Posterior cingulate gyrus (tissue), 11 donors: ENCODE measurements at regions not wholly inside any gene's neighbourhood (a gene's known extent, or its start where the extent isn't known, plus 50 kb on each side); places are given as distances from the start of the nearest gene placed in this dataset.

Experiments
- DNase-seq, 10 donors: peaks; one replicate each; pipeline versions ENCODE4 v3.0.0 to v3.0.0-alpha.2; 2020 to 2021; ENCODE audit warnings: mixed read lengths in 3 of 10
- intact Hi-C: fragments of 100-400 bp; cut with DNase I; formaldehyde crosslinking; loops from one replicate; pipeline ENCODE4 v1.15.1; 2023

DNA sequence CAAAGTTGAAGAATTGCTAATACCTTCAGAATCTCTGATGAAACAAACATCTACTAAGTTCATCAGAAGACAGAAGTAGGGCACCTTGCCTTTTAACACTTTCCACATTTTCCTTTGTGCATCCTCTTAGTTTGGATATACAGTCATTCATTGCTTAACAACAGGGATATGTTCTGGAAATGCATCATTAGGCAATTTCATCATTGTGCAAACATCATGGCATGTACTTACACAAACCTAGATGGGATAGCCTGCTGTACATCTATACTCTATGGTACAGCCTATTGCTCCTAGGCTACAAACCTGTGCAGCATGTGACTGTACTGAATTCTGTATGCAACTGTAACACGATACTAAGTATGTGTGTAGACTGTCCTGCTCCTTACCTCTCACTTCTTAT lies 169.8 kb downstream of the SUCLA2 start:
- intact Hi-C loops = no loop called here
- DNase-seq = no peak

DNA sequence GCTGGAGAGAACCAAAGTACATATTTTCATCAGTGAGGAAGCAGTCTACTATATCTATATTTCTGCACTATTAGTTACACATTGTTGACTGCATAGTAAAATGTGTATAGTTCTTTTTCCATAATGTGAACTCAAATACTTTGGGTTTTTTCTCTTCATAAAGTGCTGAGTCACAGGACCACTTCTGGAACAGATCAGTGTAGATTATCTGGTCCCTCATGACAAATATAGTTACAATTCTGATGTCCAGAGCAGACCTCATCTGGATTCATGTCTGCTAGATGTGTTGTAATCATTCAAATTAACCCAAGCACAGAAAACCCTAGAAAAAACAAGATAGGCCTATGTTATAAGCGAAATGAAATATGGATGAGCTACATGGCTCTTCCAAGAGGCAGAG lies 171.4 kb downstream of the SUCLA2 start:
- DNase-seq = no peak
- intact Hi-C loops = no loop called here

DNA sequence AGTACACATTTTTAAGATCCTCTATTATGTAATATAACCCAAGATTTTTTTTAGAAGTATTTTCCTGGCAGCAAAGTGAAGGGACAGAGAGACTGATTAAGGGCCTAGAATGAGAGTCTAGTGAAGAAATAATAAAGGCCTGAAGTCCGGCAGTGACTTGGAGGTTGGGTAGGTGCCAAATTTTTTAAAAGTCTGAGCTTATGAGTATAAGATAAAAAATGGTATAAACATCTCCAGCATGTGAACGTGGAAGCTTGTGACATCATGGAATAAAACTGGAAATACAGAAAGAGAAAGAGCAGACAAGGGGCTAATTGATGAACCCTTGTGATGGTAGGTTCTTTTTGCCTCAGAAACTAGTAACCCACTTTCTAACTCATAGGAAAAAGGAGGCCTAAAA lies 174.6 kb downstream of the SUCLA2 start:
- intact Hi-C loops = no loop called here
- no peak for DNase-seq

DNA sequence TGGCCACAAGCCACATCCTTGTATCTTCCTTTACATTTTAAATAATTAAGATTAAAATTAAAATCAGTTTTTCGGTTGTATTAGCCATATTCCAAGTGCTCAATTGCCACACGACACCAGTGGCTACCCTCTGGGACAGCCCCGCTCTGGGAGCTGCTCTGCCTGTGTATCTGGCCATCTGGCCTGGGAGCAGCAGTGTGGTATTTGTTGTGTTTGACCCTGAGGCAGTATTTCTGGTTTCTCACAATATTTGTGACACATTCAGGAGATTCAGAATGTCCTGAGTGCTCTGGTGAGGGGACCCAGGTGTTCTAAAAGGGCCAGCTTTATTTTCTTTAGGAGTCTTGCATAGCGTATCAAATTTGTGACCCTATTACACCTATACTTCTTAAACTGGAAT lies 179.0 kb downstream of the SUCLA2 start:
- no peak for DNase-seq
- intact Hi-C loops = no loop called here

DNA sequence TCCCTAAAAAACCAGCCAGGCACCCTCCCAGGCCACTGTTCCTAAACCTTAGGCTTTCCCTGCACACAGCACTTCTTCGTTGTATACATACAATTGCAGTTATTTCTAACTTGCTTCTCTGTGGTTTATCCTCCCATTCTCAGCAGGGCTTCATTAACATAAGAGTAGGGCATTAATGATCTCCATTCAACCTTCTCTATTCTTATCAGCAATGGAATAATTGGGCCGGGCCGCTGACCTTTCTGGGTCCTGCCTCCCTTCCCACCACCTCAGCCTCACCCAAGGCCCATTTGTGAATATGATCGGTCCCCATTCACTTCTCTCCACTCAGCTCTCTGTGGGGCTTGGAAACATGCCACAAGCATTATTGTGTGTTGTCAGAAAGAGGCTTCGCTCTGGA lies 184.2 kb downstream of the SUCLA2 start:
- intact Hi-C loops = no loop called here
- DNase-seq = no peak

DNA sequence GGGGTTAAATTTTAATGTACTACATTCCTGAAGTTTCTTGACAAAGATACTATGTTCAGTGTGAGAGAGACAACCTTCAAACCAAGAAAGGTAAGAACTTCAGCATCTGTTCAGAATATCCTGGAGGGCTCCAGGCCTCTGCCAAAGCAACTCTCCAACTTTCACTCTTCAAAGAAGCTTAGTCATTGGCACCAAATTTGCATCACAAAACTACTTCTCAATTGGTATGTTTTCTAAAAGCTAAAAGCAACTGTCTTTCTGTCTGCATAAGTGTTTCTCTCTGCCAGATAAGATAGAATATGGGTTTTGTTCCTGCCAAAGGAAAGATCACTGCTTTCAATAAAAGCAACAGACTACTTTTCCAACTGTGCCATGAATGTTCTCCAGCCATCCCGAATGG lies 187.4 kb downstream of the SUCLA2 start:
- intact Hi-C loops = no loop called here
- no peak for DNase-seq

DNA sequence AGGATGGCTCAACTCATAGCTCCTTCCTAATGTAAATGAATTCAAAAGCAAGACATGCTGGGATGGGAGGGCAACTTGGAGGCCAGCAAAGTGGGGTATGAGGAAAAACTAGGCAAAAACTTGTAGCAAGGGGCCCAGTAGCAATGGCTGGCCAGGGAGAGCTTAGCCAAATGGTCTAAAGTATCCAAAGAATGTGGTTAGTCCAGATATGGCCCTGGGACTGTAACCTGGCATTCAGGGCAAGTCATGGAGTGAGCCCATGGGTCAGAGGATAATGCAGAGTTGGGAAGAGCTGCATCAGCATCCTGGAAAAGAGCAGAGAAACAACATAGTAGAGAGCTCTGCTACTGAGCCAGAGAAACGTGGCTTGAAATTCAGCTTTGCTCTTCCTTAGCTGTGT lies 191.7 kb downstream of the SUCLA2 start:
- no peak for DNase-seq
- intact Hi-C loops = no loop called here

DNA sequence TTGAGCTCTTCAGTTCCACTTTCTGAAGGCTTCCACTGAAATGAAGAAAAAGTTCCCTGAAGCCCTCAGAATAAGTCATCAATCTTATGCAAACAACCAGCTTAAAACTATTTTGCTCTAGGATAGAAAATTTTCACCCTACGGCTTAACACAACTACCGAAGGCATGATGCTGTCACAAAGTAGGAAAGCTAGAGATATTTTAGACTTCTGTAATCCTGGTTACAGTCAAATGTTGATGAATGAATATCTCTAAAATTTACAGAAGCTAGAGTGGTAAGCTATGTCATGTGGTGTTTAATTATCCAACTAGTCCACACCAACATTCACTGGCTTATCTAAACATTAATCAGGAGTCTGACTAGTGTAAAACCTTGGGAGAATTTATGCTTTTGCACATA lies 197.9 kb downstream of the SUCLA2 start:
- no peak for DNase-seq
- intact Hi-C loops = no loop called here

DNA sequence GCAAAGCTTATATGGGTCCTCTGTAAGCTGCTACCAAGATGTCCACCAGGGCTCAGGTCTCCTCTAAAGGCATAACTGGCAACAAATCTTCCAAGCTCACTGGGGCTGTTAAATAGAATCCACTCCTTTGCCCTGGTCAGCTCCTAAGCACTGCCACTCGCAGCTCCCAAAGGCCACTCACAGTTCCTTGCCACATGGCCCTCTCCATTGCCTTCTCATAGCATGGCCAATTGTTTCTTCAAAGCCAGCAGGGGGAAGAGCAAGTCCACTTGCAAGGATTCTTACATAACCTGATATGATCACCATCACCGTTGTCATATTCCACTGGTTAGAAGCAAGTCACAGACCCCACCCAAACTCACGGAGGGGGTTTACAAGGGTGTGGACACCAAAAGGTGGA lies 199.5 kb downstream of the SUCLA2 start:
- no peak for DNase-seq
- intact Hi-C loops = no loop called here

DNA sequence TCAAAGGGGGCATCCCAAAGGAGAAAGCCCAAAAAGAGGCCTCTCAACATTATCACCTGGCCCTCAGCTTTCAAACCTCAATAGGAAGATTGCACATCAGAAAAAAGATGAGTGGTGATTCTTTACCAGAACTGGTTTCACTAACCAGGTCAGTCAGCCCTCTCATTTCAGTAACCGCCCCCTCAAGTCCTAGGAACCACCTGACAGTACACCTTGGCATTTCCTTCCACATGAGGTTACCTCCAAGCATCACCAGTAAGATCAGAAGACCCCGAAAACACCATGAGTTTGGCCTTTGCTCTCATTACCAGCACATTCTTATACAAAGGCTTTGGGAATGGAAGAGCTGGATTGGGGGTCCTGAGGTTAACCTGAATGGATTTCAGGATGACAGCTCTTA lies 200.5 kb downstream of the SUCLA2 start:
- no peak for DNase-seq
- intact Hi-C loops = no loop called here

DNA sequence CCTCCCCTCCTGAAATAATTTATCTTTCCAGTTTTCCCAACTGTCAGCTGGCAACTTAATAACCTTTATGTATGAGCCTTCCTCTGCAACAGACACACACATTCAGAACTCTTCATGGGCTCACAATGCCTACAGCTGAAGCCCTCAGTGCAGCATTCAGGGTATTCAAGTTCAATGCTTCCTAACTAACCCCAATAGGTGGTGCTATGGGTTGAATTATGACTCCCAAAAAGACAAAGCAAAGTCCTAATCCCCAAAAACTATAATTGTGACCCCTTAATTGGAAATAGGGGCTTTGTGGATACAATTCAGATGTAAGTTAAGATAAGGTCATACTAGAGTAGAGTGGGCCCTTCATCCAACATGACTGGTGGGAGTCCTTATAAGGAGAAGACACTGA lies 202.2 kb downstream of the SUCLA2 start:
- intact Hi-C loops = no loop called here
- DNase-seq = no peak

DNA sequence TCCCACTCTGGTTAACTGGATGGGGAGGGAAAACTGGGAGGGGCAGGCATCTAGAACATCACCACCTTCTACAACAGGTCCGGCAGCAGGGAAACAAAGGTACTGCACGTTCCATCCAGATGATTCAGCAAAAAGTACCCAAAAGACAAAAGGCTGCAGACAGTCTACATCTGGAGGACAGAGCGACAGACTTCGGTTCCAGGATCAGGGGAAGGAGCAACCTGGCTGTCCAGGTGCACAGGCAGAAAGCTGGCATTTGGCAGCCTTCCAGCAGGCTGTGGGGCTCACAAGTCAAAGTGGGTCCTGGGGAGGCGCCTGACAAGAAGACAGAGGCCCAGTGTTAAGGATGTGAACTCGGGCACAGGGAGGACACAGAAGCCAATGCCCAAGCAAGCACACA lies 202.9 kb downstream of the SUCLA2 start:
- peak in 2 of 10 donors; percentile 57 to 69 for DNase-seq
- intact Hi-C loops = no loop called here

DNA sequence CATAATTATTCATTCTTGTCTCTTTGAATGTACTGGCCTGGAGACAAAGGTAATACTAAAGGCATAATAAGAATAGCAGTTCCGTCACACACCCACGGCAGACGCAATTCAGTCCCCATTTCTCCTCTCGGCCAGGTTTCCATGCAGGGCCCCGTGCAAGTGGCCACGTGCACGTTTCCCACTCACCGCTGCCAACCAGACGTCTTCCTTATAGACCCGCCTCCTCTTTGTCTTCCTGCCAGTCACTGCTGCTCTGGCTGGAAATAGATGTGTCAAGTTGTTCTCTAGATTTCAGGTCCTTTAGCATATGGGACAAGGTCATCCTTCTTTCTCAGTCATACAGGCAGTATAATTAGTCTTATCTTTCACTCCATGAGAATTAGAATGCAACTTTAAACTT lies 204.3 kb downstream of the SUCLA2 start:
- intact Hi-C loops = no loop called here
- DNase-seq = peak in 5 of 10 donors; percentile 26 to 83 (median 75)

DNA sequence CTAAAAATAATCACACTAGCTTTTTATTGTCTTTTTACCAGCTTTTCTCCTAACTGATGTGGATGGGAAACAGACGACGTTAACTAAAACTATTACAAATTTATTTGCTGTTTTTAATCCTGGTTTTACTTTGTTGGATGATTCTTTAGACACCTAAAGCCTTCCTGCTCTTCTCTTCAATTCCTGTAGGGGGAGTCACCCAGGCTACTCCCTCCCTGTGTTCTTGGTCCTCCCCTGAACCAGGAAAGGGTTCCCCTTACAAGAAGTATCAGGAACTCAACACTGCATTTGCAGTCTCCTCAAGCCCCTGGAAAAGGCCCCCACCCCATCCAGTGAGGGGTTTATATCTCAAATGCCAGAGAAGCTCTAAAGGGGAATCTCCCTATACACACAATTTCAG lies 206.1 kb downstream of the SUCLA2 start:
- no peak for DNase-seq
- intact Hi-C loops = no loop called here

DNA sequence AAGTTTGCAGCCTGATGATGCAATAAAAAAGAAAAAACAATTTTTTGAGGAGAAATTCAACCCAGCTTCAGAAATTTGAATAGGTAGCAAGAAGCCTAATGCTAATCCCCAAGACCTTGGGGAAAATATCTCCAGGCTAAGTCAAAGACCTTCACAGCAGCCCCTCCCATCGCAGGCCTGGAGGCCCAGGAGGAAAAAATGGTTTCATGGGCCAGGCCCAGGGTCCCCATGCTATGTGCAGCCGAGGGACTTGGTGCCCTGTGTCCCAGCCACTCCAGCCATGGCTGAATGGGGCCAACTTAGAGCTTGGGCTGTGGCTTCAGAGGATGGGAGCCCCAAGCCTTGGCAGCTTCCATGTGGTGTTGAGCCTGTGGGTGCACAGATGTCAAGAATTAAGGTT lies 210.3 kb downstream of the SUCLA2 start:
- intact Hi-C loops = no loop called here
- peak in 1 of 10 donors; percentile 39 for DNase-seq

DNA sequence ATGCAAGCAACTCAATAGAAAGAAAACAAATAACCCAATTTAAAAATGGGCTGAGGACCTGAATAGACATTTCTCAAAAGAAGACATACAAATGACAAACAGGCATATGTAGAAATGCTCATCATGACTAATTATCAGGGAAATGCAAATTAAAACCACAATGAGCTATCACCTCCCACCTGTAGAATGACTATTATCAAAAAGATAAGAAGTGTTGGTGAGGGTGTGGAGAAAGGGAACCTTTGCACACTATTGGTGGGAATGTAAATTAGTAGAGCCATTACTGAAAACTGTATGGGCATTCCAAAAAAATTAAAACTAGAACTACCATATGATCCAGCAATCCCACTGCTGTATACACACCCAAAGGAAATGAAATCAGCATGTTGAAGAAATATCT lies 212.2 kb downstream of the SUCLA2 start:
- DNase-seq = no peak
- intact Hi-C loops = no loop called here

DNA sequence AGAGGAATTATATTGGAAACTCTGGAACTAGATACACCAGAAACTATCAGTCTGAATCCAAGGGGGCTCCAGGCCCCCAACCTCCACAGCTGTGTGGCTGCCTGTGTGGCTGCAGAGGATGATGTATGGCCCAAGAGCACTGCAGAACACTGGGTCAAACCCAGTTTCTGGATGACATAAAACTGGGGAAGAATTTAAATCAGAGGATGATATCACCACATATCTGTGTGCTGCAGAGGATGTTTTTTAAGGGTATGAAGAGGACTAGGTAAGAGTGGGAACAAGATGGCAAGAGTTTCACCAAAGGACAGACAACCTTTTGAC lies 226.4 kb downstream of the SUCLA2 start:
- no peak for DNase-seq
- intact Hi-C loops = loop anchor here (2.0 kb wide), 1 partner anchor 944 kb away; no protein-coding TSS in a partner anchor

DNA sequence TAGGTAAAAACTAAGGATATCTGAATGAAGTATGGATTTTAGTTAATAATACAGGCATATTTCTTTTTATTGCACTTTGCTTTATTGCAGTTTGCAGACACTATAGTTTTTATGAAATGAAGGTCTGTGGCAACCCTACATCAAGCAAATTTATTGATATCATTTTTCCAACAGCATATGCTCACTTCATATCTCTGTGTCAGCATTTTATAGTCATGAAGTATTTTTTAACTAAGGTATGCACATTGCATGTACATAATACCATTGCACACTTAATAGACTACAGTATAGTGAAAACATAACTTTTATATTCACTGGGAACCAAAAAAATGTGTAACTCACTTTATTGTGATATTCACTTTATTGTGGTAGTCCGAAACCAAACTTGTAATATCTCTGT lies 236.3 kb downstream of the SUCLA2 start:
- DNase-seq = no peak
- intact Hi-C loops = no loop called here

DNA sequence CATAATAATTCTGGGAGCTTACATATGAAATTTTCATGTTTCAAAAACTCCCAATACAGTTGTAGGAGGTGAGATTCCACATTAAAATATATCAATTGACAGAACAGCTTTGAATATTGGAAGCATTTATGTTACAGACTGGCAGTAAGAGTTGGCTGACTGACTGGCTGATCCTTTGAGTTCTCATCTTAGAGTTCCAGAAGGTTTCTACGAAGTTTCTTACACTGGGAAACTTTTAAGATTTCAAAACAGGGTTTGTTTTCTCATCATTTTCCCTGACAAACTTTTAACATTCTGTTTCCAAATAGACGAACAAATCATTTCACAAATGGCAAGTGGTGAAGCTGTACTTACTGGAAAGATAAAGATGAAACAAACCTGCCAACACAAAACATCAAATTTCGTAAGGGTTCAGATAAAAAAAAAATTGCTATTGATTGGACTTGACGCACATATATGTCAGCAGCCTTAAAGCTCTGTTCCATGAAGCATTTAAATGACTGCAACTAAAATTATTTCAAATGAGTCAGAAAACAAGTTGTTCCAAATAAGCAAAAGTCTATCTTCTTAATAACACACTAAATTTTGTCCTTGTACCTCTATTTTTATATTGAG lies 243.5 kb downstream of the SUCLA2 start:
- intact Hi-C loops = no loop called here
- no peak for DNase-seq

DNA sequence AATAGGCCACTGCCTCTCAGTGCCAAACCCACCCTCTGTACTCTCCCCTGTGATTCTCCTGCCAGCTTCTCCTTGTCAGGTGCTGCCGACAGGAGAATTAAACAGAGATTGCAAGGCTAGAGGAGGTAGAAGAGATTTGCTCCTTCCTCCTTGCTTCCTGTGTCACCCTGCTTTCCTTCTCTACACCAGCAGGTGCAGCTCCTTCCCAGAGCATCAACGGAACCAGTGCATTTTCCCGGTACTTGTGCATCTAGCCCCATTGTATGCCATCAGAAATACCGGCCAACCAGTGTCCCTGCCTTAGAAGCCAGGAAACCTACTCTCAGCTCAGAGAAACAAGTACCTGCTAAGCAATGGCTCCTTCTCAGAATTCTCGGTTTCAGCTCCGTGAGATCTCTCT lies 253.2 kb downstream of the SUCLA2 start:
- intact Hi-C loops = no loop called here

DNA sequence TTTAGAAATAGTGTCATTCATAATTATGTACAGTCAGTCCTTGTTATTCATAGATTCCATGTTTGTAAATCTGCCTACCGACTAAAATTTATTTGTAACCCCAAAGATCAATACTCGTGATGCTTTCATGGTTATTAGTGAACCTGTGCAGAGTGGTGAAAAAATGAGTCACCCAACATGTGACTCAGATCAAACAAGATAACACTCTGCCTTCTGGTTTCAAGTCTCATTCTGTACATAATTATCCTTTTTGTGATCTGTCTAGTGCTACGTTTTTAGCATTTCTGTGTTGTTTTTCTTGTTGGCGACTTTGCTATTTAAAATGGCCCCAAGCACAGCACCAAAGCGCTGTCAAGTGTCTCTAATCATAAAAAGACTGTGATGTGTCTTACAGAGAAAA lies 274.7 kb downstream of the SUCLA2 start:
- DNase-seq = no peak
- intact Hi-C loops = no loop called here

More for the DNA sequence above, 253.2 kb downstream of the SUCLA2 start:
- DNase-seq = no peak

DNA sequence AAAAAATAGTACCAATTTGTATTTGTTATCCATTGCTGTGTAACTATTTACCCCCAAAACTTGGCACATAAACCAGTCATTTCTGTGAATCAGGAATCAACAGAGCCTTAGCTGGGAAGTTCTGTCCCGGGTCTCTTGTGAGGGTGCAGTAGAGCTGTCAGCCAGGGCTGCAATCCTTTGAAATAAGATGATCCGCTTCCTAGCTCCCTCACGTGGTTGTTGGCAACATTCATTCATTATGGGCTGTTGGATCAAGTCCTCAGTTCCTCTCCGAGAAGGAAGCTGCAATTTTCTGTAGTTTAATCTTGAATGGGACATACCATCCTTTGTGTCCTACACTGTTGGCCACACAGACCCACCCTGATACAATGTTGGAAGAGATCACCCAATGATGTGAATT lies 277.2 kb downstream of the SUCLA2 start:
- no peak for DNase-seq
- intact Hi-C loops = no loop called here

DNA sequence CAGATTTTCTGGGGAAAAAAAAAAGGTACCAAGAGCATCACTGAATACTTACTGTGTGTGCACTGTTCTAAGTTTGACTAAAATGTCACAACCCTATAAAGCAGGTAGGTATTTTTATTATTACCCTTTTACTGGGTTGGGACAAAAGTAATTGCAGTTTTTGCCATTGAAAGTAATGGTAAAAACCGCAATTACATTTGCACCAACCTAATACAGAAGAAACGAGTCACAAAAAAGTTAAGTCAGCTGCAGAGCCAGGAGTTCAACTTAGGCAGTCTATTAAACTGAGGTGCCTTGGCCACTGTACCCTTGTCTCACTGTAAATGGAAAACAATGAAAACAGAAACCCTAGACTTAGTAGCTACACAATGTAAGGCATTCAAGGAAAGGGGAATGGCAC lies 281.9 kb downstream of the SUCLA2 start:
- no peak for DNase-seq
- intact Hi-C loops = no loop called here
